ENCODE measurements at regions not wholly inside any gene's neighbourhood (a gene's known extent, or its start where the extent isn't known, plus 50 kb on each side); places are given as distances from the start of the nearest gene placed in this dataset.
A peak's percentile ranks its signal among the peaks of the same experiment; 100 is the strongest.

DNA sequence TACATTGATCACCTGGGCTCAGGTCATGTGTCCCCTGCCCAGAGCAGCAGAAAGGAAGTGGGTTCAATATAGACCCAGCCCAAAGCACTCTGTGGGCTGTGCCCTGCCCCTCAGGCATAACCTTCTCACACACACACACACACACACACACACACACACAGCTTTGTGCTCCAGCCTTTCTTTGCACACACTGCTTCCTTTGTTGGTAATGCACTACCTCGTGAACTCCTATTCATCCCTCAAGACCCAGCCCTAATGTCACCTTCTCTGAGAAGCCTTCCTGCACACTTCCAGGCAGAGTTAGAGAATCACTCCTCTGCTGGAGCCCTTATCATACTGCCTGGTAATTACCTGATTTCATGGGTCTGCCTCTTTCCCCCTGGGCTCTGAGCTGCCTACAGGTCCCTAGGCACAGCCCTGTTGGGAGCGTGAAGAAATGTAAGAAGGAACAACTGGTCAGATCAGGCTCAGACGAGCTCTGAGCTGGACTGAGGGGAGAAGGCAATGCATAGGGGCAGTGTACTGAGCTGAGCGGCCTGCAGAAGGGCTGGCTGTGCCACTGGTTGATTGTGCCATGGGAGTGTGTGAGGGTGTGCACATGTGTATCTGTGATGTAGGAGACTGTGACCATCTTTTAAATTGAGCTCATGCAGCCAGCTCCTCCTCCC lies 210.3 kb downstream of the GLI2 start:
- no peak for DNase-seq
- TF ChIP-seq, protein P1, sequence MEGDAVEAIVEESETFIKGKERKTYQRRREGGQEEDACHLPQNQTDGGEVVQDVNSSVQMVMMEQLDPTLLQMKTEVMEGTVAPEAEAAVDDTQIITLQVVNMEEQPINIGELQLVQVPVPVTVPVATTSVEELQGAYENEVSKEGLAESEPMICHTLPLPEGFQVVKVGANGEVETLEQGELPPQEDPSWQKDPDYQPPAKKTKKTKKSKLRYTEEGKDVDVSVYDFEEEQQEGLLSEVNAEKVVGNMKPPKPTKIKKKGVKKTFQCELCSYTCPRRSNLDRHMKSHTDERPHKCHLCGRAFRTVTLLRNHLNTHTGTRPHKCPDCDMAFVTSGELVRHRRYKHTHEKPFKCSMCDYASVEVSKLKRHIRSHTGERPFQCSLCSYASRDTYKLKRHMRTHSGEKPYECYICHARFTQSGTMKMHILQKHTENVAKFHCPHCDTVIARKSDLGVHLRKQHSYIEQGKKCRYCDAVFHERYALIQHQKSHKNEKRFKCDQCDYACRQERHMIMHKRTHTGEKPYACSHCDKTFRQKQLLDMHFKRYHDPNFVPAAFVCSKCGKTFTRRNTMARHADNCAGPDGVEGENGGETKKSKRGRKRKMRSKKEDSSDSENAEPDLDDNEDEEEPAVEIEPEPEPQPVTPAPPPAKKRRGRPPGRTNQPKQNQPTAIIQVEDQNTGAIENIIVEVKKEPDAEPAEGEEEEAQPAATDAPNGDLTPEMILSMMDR (IDR thresholded peaks at IDR 0.05), result no peak
- Mint-ChIP-seq H3K36me3 (ENCODE audit: low read depth) (peaks cover 17% of the 10 kb centered on the region), H3K9me3 (peaks cover 3% of the 10 kb centered on the region), H3K27me3 (ENCODE audit: low read depth, poor library complexity) (peaks cover 19% of the 10 kb centered on the region), H3K4me3 (no peak overlapping the region), H3K27ac (peak overlapping the region; percentile 11), H3K4me1 (peaks cover 44% of the 10 kb centered on the region)

DNA sequence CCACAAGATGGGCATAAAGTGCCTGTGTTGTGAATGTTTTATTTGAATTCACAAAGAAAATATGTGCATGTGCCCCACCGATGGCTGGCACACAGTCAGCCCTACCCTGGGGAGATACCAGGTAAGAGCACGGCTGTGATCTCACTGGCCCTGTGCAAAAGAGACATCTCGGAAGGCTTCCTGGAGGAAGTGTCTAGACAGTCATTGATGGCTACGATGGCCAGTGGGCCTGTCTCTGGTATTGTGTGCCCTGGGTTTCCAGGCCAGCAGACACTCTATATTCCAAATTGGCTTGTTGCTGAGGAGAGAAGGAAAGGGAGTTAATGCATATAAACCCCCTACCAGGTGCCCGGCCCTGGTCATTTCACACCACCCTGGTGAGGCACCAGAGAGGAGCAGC lies 211.7 kb downstream of the GLI2 start:
- peaks cover 18% of the 10 kb centered on the region for H3K27me3 Mint-ChIP-seq (ENCODE audit: low read depth, poor library complexity)
- no peak overlapping the region for H3K27ac Mint-ChIP-seq
- peaks cover 37% of the 10 kb centered on the region for H3K4me1 Mint-ChIP-seq

DNA sequence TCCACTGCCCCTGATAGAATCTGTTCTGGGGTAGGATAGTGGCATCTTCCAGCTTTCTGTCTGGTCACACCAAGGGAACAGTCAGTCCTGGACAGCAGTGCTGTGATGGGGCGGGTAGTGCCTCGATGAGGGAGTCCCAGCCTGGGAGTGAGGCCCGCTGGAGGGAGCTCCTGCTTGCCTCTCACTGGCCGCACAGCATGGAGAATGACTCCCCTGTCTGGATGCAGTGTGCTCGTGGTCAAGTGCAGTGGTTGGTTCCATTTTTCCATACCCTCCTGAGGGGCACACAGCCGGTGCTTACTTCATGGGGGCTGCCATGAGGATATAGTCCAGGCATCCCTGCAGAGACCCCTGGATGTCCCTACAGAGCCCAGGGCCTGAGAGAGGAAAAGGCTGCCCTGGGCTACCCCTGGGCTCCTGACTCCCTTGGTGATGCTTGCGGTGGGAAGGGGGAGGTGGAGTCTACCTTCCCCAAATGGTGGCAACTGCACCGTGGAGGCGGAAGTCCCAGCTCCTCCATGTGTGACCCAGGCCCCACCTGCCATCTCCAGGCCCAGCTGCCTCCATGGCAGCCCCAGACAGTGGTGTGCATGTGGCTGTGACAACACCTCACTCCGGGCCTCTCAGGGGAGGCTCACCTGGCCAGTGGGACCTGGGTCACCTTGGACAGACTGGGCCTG lies 212.5 kb downstream of the GLI2 start:
- H3K9me3 Mint-ChIP-seq, result no peaks in the 10 kb centered on the region
- TF ChIP-seq, protein P1 (IDR thresholded peaks at IDR 0.05), result no peak
- peaks cover 32% of the 10 kb centered on the region for H3K4me1 Mint-ChIP-seq

More for the DNA sequence above, 211.7 kb downstream of the GLI2 start:
- Mint-ChIP-seq H3K4me3 (no peak overlapping the region), H3K36me3 (ENCODE audit: low read depth) (peaks cover 13% of the 10 kb centered on the region), H3K9me3 (peaks cover 3% of the 10 kb centered on the region)
- TF ChIP-seq, protein P1 (IDR thresholded peaks at IDR 0.05), result no peak
- DNase-seq, result no peak

DNA sequence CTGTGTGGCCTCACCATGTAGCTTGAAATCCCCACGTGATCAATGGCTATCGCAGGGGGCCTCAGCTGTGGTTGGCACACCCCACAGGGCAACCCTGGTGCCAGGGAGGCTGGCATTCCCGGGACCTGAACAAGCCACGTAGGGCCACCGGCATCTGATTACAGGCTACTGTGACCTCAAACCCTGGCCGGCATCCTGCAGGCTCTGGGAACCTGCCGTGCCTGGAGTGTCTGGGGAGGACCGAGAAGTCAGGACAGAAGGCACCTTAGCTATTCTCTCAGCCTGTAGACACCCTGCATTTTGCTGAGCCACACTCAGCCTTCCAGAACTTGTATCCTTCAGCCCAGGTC lies 213.0 kb downstream of the GLI2 start:
- H3K4me1 Mint-ChIP-seq, result peaks cover 36% of the 10 kb centered on the region
- DNase-seq, result no peak
- H3K27me3 Mint-ChIP-seq (ENCODE audit: low read depth, poor library complexity), result peaks cover 14% of the 10 kb centered on the region
- H3K27ac Mint-ChIP-seq, result no peak overlapping the region
- TF ChIP-seq, protein P1 (IDR thresholded peaks at IDR 0.05), result no peak
- no peaks in the 10 kb centered on the region for H3K9me3 Mint-ChIP-seq
- H3K36me3 Mint-ChIP-seq (ENCODE audit: low read depth), result peaks cover 8% of the 10 kb centered on the region
- no peak overlapping the region for H3K4me3 Mint-ChIP-seq

More for the DNA sequence above, 212.5 kb downstream of the GLI2 start:
- peaks cover 14% of the 10 kb centered on the region for H3K27me3 Mint-ChIP-seq (ENCODE audit: low read depth, poor library complexity)
- no peak overlapping the region for H3K4me3 Mint-ChIP-seq
- peaks cover 8% of the 10 kb centered on the region for H3K36me3 Mint-ChIP-seq (ENCODE audit: low read depth)
- H3K27ac Mint-ChIP-seq, result no peak overlapping the region
- DNase-seq, result no peak

DNA sequence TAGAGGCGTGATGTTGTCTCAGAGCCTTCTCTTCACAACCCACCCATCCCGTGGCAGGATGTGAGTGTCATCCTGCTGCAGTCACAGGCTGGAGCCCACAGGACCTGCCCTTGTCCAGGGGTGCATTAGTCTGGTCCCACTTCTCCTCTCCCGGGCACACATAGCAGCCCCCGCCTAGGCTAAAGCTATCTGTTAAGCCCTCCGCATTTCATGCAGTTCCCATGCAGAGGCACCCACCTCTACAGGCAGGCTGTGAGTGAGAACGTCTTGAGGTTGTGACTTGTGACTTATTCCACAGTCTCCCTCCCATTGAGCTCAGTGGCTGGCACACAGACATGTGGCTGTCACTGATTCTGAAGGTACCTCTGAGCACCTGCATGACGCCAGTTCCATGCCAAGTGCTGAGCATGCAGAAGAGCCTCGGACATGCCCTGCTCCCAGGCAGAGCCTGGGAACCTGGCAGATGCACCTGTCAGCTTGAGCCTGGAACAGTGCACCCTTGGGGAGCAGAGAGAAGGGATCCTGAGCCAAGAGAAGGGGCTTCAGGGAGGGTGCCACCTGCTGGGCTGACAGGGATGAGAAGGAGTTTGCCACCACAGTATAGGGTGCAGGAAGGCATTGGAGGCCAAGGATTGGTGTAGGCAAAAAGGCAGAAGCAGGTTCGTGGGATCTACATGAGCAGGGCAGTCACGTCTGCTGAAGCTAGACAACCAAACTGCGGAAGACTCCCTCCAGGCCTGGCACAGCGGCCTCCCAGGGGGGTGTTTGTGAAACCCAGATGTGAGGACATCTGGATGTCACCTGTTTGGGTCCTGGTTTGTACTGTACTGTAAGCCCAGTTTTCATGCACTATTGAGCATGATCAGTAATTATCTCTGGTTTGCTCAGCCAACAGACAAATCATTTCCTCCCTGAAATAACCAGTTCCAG lies 213.6 kb downstream of the GLI2 start:
- peaks cover 9% of the 10 kb centered on the region for H3K36me3 Mint-ChIP-seq (ENCODE audit: low read depth)
- H3K9me3 Mint-ChIP-seq, result no peaks in the 10 kb centered on the region
- DNase-seq, result no peak
- no peak overlapping the region for H3K4me3 Mint-ChIP-seq
- peaks cover 32% of the 10 kb centered on the region for H3K4me1 Mint-ChIP-seq
- TF ChIP-seq, protein P1 (IDR thresholded peaks at IDR 0.05), result no peak
- H3K27me3 Mint-ChIP-seq (ENCODE audit: low read depth, poor library complexity), result peaks cover 11% of the 10 kb centered on the region
- peak overlapping the region; percentile 58 for H3K27ac Mint-ChIP-seq
